Caco-2 (cell line): ENCODE measurements at regions not wholly inside any gene's neighbourhood (a gene's known extent, or its start where the extent isn't known, plus 50 kb on each side); places are given as distances from the start of the nearest gene placed in this dataset.

Experiments used
- BruUV-seq: library from RNA; stranded (reverse); fragments of 400-500 nt; replicated peaks from 2 replicates; lab custom pipeline; 2021; lab: Mats Ljungman, UMichigan
- CTCF ChIA-PET: fragments of 300-600 bp; sonication (Branson Sonifier 250); formaldehyde crosslinking; loops from one replicate; lab custom pipeline; 2022; ENCODE audit warnings: antibody characterized with exemption; lab: Charles Lee
- POLR2A ChIA-PET: fragments of 300-600 bp; sonication (Branson Sonifier 250); formaldehyde crosslinking; loops from one replicate; lab custom pipeline; 2022; ENCODE audit warnings: antibody characterized with exemption; lab: Charles Lee
- DNase-seq, 2 experiments: peaks; one replicate each; pipeline versions ENCODE4 v3.0.0 to v3.0.0-alpha.2; 2020 to 2022
- H3K27me3 ChIP-seq: replicated peaks from 2 replicates; pipeline ENCODE4 v1.6.0; 2011; ENCODE audit warnings: low read length; ENCODE audit not compliant: control insufficient read depth, insufficient read depth
- H3K36me3 ChIP-seq: 2 replicates; pipeline ENCODE4 v1.5.1; 2011; ENCODE audit warnings: low read length; ENCODE audit not compliant: control insufficient read depth, insufficient read depth
- H3K4me1 ChIP-seq: fragments of 250-450 bp; sonication (Bioruptor Pico); 2 replicates; pipeline ENCODE4 v1.5.1; 2020; ENCODE audit warnings: mild to moderate bottlenecking
- H3K4me3 ChIP-seq: 2 replicates; pipeline ENCODE4 v1.5.1; 2011; ENCODE audit warnings: low read depth, mild to moderate bottlenecking, control low read depth, low read length
- H3K9me3 ChIP-seq: fragments of 250-450 bp; sonication (Bioruptor Pico); 2 replicates; pipeline ENCODE4 v1.5.1; 2020; ENCODE audit warnings: mild to moderate bottlenecking, moderate library complexity
- H3K27ac Mint-ChIP-seq: one replicate; pipeline ENCODE4 v1.8.0; 2022; ENCODE audit warnings: mixed read lengths; ENCODE audit not compliant: unreplicated experiment
- H3K27me3 Mint-ChIP-seq: one replicate; pipeline ENCODE4 v1.8.0; 2022; ENCODE audit warnings: mixed read lengths; ENCODE audit not compliant: insufficient read depth, unreplicated experiment
- H3K36me3 Mint-ChIP-seq: one replicate; pipeline ENCODE4 v1.8.0; 2022; ENCODE audit warnings: mild to moderate bottlenecking, mixed read lengths; ENCODE audit not compliant: insufficient read depth, unreplicated experiment
- H3K4me1 Mint-ChIP-seq: one replicate; pipeline ENCODE4 v1.8.0; 2022; ENCODE audit warnings: low read depth, mixed read lengths; ENCODE audit not compliant: unreplicated experiment
- H3K4me3 Mint-ChIP-seq: one replicate; pipeline ENCODE4 v1.8.0; 2022; ENCODE audit warnings: mild to moderate bottlenecking, moderate library complexity, mixed read lengths; ENCODE audit not compliant: unreplicated experiment
- H3K9me3 Mint-ChIP-seq: one replicate; pipeline ENCODE4 v1.8.0; 2022; ENCODE audit warnings: mixed read lengths; ENCODE audit not compliant: unreplicated experiment
- CTCF ChIP-seq, 2 experiments: fragments of 200-600 bp in 1 of 2; IDR thresholded peaks; 1 replicate in 1 of 2; 2 replicates in 1 of 2; pipeline versions ENCODE4 v1.5.1 to v1.8.0; 2011 to 2022; ENCODE audit warnings: antibody characterized with exemption in 1 of 2, control low read depth in 1 of 2, inconsistent platforms in 1 of 2, low read depth in 1 of 2, low read length in 1 of 2, mild to moderate bottlenecking in 1 of 2, moderate library complexity in 1 of 2; ENCODE audit not compliant: insufficient read depth in 1 of 2, severe bottlenecking in 1 of 2, unreplicated experiment in 1 of 2
- intact Hi-C: fragments of 100-400 bp; cut with micrococcal nuclease; formaldehyde crosslinking; loops from one replicate; pipeline ENCODE4 v1.10.0; 2022; ENCODE audit not compliant: unreplicated experiment

DNA sequence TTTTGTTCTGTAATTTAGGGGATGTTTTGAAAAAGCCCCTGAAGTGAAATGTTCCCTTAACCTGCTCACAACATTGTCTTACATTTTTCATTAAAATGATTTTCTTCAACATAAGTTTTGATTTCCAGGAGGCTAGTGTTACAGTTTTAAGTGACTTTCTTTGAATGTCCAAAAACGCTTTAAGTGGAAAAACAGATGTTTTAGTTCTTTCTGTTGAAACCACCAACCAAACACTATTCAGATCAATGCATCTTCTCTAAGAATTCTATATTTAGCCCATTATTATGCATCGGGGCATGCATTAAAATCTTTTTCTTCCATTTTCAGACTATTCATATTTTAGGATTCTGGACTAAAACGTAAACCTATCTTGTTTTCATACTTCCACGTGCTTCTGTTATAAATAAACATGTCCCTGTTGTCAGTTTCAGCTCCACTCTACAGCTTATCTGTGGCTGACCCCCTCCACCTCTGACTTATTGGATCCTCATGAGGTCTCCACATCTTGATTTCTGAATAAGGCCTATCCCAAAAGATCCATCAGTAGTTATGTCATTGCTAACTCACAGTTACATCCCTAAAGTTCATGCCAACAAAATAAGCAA, 882.3 kb upstream of the SEMA6A start:
- no peak for TF ChIP-seq CTCF (IDR thresholded peaks at IDR 0.05; ENCODE audit: insufficient read depth in 1 of 2, low read depth in 1 of 2, low read length in 1 of 2, severe bottlenecking in 1 of 2, unreplicated experiment in 1 of 2)
- no peaks in the 10 kb centered on the region for H3K9me3 Mint-ChIP-seq
- intact Hi-C loops, result loop anchor here (10.0 kb wide), 5 partner anchors 98 to 1338 kb away; no protein-coding TSS in a partner anchor
- no peak overlapping the region for H3K4me3 ChIP-seq
- CTCF ChIA-PET, result no interaction called here
- H3K36me3 ChIP-seq, result peaks cover 2% of the 10 kb centered on the region; the same call in 1 of the 2 replicates
- H3K9me3 ChIP-seq, result no peaks in the 10 kb centered on the region
- POLR2A ChIA-PET, result no interaction called here
- BruUV-seq, result no TSS peak
- H3K4me1 Mint-ChIP-seq, result peaks cover 6% of the 10 kb centered on the region
- no peaks in the 10 kb centered on the region for H3K36me3 Mint-ChIP-seq
- no peak overlapping the region for H3K27ac Mint-ChIP-seq
- H3K4me1 ChIP-seq, result peaks cover 5% of the 10 kb centered on the region; the same call in 1 of the 2 replicates
- no peak for DNase-seq
- H3K27me3 ChIP-seq, result no peaks in the 10 kb centered on the region; the same call in 1 of the 2 replicates
- no peaks in the 10 kb centered on the region for H3K27me3 Mint-ChIP-seq
- no peak overlapping the region for H3K4me3 Mint-ChIP-seq

DNA sequence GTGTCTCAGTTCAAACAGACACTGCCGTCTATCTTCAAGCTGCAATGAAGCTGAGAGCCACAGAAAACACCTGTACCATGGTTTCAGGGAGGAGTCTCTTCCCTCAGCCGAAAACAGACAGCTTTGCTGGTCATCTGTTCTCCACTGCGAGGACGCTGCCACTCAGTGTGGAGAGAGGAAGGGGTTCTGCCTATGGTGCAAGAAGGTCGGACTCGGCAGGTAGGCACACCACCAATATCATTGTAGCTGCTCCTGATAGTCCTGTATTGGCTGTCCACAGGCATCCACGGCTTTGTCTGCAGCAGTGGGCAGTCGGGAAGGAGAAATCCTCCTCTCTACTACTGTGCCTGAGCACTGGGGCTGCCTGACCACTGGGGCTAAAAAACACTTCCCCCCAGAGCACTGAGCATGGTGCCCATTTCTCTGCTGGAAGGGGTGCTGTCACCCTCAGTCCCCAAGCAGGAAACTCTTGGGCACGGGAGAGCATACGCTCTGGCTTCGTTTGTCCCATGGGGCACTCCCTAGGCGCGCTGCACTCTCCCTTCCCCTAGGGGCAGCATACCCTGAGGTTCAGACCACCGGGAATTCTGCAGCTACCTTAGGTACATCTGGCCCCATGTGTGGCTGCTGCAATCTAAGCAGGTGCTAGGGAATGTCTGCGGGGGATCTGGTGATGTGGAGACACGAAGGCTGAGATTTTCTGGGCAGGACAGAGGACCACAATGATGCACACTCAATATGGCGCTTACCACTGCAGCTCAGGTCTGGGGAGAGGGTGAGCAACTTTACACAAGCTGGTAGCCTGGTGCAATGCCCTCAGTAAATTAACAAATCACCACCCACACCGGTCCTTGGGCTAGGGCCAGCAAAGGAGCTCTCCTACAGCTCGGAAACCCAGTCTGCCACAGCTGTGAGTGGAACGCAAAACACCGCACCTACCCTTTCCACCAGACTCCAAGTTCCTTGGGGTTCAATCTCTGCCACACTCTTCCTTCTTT, 880.9 kb upstream of the SEMA6A start:
- ChIA-PET POLR2A (interaction anchor here (1.0 kb wide), 1 partner anchor 31 kb away, joined by 3 read pairs; no protein-coding TSS in a partner anchor), CTCF (interaction anchor here (0.6 to 2.3 kb wide), 33 partner anchors 11 to 727 kb away, joined by 3 to 44 read pairs (median 3); no protein-coding TSS in a partner anchor)
- peak; percentile 77 to 79 for DNase-seq
- TF ChIP-seq CTCF (IDR thresholded peaks at IDR 0.05; ENCODE audit: insufficient read depth in 1 of 2, low read depth in 1 of 2, low read length in 1 of 2, severe bottlenecking in 1 of 2, unreplicated experiment in 1 of 2), result peak; percentile 73 to 87
- Histone ChIP-seq H3K27me3 (no peaks in the 10 kb centered on the region; the same call in 1 of the 2 replicates), H3K4me3 (peak overlapping the region; percentile 68), H3K36me3 (peaks cover 2% of the 10 kb centered on the region; the same call in 1 of the 2 replicates), H3K4me1 (peaks cover 5% of the 10 kb centered on the region; the same call in 1 of the 2 replicates), H3K9me3 (no peaks in the 10 kb centered on the region)
- Mint-ChIP-seq H3K27me3 (peaks cover 2% of the 10 kb centered on the region), H3K36me3 (no peaks in the 10 kb centered on the region), H3K9me3 (no peaks in the 10 kb centered on the region), H3K4me3 (peak overlapping the region; percentile 85), H3K4me1 (peaks cover 6% of the 10 kb centered on the region), H3K27ac (peak overlapping the region; percentile 26)
- intact Hi-C loops, result loop anchor here (1.0 to 10.0 kb wide), 7 partner anchors 32 to 1339 kb away; no protein-coding TSS in a partner anchor
- BruUV-seq, result TSS peak; percentile 23
